ENCODE measurements at regions not wholly inside any gene's neighbourhood (a gene's known extent, or its start where the extent isn't known, plus 50 kb on each side); places are given as distances from the start of the nearest gene placed in this dataset. TPM values are rescaled to one million over a fixed set of nuclear protein-coding genes. Genes with fewer than 3 reads are reported as not detected.

DNA sequence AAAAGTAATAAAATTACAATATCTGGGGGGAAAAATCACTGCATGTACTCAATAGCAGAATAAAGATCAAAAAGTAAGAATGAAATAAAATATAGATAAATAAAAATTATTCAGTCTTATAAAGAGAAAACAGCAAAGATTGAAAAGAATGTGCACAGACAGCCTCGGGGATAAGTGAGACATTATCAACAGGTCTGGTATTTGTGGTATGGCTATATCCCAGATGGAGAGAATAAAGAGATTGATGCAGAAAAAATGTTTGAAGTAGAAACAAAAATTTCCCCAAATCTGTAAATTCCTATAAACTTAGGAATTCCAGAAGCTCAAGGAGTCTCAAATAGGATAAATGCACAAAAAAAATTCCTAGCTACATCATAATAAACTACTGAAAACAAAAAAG is 74.5 kb upstream of the LUZP2 start:
- H3K4me3 Mint-ChIP-seq (ENCODE audit: unreplicated experiment), result no peak overlapping the region
- no peak for DNase-seq
- H3K4me1 ChIP-seq, result no peaks in the 10 kb centered on the region
- no peaks in the 10 kb centered on the region for H3K4me1 Mint-ChIP-seq (ENCODE audit: low read depth, unreplicated experiment)
- H3K27me3 ChIP-seq (replicated peaks; ENCODE audit: control insufficient read depth, insufficient read depth, low read length), result no peaks in the 10 kb centered on the region
- H3K36me3 Mint-ChIP-seq (ENCODE audit: insufficient read depth, unreplicated experiment), result no peaks in the 10 kb centered on the region
- no peak overlapping the region for H3K27ac Mint-ChIP-seq (ENCODE audit: unreplicated experiment)
- no peaks in the 10 kb centered on the region for H3K9me3 Mint-ChIP-seq (ENCODE audit: unreplicated experiment)
- intact Hi-C loops (cut with micrococcal nuclease; ENCODE audit: unreplicated experiment), result no loop called here
- H3K9me3 ChIP-seq, result no peaks in the 10 kb centered on the region
- ChIA-PET POLR2A (no interaction called here), CTCF (no interaction called here)
- no peaks in the 10 kb centered on the region for H3K36me3 ChIP-seq (ENCODE audit: control insufficient read depth, insufficient read depth, low read length)
- TF ChIP-seq, protein P1, sequence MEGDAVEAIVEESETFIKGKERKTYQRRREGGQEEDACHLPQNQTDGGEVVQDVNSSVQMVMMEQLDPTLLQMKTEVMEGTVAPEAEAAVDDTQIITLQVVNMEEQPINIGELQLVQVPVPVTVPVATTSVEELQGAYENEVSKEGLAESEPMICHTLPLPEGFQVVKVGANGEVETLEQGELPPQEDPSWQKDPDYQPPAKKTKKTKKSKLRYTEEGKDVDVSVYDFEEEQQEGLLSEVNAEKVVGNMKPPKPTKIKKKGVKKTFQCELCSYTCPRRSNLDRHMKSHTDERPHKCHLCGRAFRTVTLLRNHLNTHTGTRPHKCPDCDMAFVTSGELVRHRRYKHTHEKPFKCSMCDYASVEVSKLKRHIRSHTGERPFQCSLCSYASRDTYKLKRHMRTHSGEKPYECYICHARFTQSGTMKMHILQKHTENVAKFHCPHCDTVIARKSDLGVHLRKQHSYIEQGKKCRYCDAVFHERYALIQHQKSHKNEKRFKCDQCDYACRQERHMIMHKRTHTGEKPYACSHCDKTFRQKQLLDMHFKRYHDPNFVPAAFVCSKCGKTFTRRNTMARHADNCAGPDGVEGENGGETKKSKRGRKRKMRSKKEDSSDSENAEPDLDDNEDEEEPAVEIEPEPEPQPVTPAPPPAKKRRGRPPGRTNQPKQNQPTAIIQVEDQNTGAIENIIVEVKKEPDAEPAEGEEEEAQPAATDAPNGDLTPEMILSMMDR (IDR thresholded peaks at IDR 0.05; ENCODE audit: insufficient read depth in 1 of 2, low read depth in 1 of 2, low read length in 1 of 2, severe bottlenecking in 1 of 2, unreplicated experiment in 1 of 2), result no peak
- BruUV-seq (replicated peaks), result no TSS peak
- no peak overlapping the region for H3K4me3 ChIP-seq (ENCODE audit: low read depth, low read length)
- H3K27me3 Mint-ChIP-seq (ENCODE audit: insufficient read depth, unreplicated experiment), result no peaks in the 10 kb centered on the region

DNA sequence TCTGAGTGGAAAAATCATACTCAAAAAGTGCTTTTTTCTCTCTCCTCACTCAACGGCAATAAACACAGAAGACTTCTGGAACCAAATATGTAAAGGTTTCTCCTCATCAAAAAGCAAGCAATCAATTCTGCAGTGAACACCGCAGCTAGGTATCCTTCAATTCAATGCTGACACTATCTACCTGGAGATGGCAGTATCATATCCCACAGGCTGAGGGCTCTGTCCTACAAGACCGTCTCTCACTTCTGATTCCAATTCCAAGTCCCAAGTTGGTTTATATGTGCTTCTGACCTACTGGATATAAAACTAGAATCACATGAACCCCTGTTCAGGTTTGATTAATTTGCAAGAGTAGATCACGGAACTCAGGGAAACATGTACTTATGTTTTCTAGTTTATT is 59.7 kb upstream of the LUZP2 start:
- Mint-ChIP-seq H3K27ac (ENCODE audit: unreplicated experiment) (no peak overlapping the region), H3K4me1 (ENCODE audit: low read depth, unreplicated experiment) (no peaks in the 10 kb centered on the region), H3K4me3 (ENCODE audit: unreplicated experiment) (no peak overlapping the region), H3K27me3 (ENCODE audit: insufficient read depth, unreplicated experiment) (no peaks in the 10 kb centered on the region), H3K36me3 (ENCODE audit: insufficient read depth, unreplicated experiment) (no peaks in the 10 kb centered on the region), H3K9me3 (ENCODE audit: unreplicated experiment) (no peaks in the 10 kb centered on the region)
- no TSS peak for BruUV-seq (replicated peaks)
- CTCF ChIA-PET, result no interaction called here
- Histone ChIP-seq H3K36me3 (ENCODE audit: control insufficient read depth, insufficient read depth, low read length) (no peaks in the 10 kb centered on the region), H3K4me1 (no peaks in the 10 kb centered on the region), H3K4me3 (ENCODE audit: low read depth, low read length) (no peak overlapping the region), H3K9me3 (no peaks in the 10 kb centered on the region), H3K27me3 (replicated peaks; ENCODE audit: control insufficient read depth, insufficient read depth, low read length) (no peaks in the 10 kb centered on the region)
- intact Hi-C loops (cut with micrococcal nuclease; ENCODE audit: unreplicated experiment), result no loop called here
- POLR2A ChIA-PET, result no interaction called here
- TF ChIP-seq, protein P1 (IDR thresholded peaks at IDR 0.05; ENCODE audit: insufficient read depth in 1 of 2, low read depth in 1 of 2, low read length in 1 of 2, severe bottlenecking in 1 of 2, unreplicated experiment in 1 of 2), result no peak
- DNase-seq, result no peak

Small RNAs in the stretch of these regions (microRNA-seq; reads per million reads assigned to microRNA genes)
- gene MIR8054, result not detected
